H9 (cell line): ENCODE measurements at regions not wholly inside any gene's neighbourhood (a gene's known extent, or its start where the extent isn't known, plus 50 kb on each side); places are given as distances from the start of the nearest gene placed in this dataset.

Experiments
- DNase-seq: peaks from one replicate; pipeline ENCODE4 v3.0.0-alpha.2; 2017
- H2AFZ ChIP-seq: one replicate; pipeline ENCODE4 v1.6.1; 2013; ENCODE audit warnings: mild to moderate bottlenecking, low read length, control low read depth, moderate library complexity
- H2AK5ac ChIP-seq: 2 replicates; pipeline ENCODE4 v1.6.1; 2013; ENCODE audit warnings: low read length, control low read depth, mixed read lengths; ENCODE audit not compliant: insufficient read length
- H2BK120ac ChIP-seq: one replicate; pipeline ENCODE4 v1.6.1; 2013; ENCODE audit warnings: low read depth, mild to moderate bottlenecking, low read length, control low read depth, inconsistent platforms; ENCODE audit not compliant: poor library complexity, severe bottlenecking
- H2BK12ac ChIP-seq: 2 replicates; pipeline ENCODE4 v1.6.1; 2013; ENCODE audit warnings: low read length, control low read depth, mixed read lengths, low read depth; ENCODE audit not compliant: insufficient read length
- H2BK15ac ChIP-seq: 2 replicates; pipeline ENCODE4 v1.6.1; 2013; ENCODE audit warnings: low read depth, low read length, control low read depth
- H2BK20ac ChIP-seq: one replicate; pipeline ENCODE4 v1.6.1; 2013; ENCODE audit warnings: low read depth, mild to moderate bottlenecking, low read length, control low read depth, inconsistent platforms; ENCODE audit not compliant: poor library complexity, severe bottlenecking
- H2BK5ac ChIP-seq: 2 replicates; pipeline ENCODE4 v1.6.1; 2013; ENCODE audit warnings: low read length, control low read depth, mixed read lengths; ENCODE audit not compliant: insufficient read length
- H3K14ac ChIP-seq: 2 replicates; pipeline ENCODE4 v1.6.1; 2013; ENCODE audit warnings: low read length, control low read depth; ENCODE audit not compliant: insufficient read depth
- H3K18ac ChIP-seq: 2 replicates; pipeline ENCODE4 v1.6.1; 2013; ENCODE audit warnings: low read depth, mild to moderate bottlenecking, mixed read lengths, low read length, control low read depth; ENCODE audit not compliant: insufficient read length
- H3K23ac ChIP-seq: 2 replicates; pipeline ENCODE4 v1.6.1; 2013; ENCODE audit warnings: low read length, control low read depth, mixed read lengths, low read depth; ENCODE audit not compliant: insufficient read length
- H3K23me2 ChIP-seq: 2 replicates; pipeline ENCODE4 v1.6.1; 2013; ENCODE audit warnings: low read depth, mild to moderate bottlenecking, mixed read lengths, low read length, control low read depth; ENCODE audit not compliant: insufficient read length, poor library complexity, severe bottlenecking
- H3K27ac ChIP-seq: 2 replicates; pipeline ENCODE4 v1.5.1; 2013; ENCODE audit warnings: low read length, control low read depth, mixed read lengths, low read depth; ENCODE audit not compliant: insufficient read length
- H3K27me3 ChIP-seq: 2 replicates; pipeline ENCODE4 v1.6.1; 2013; ENCODE audit warnings: low read length, control low read depth, inconsistent platforms; ENCODE audit not compliant: insufficient read depth
- H3K4ac ChIP-seq: 2 replicates; pipeline ENCODE4 v1.6.1; 2013; ENCODE audit warnings: low read depth, mild to moderate bottlenecking, control low read depth, inconsistent platforms, low read length, moderate library complexity
- H3K4me1 ChIP-seq: 2 replicates; pipeline ENCODE4 v1.6.1; 2013; ENCODE audit warnings: low read length, control low read depth, inconsistent platforms; ENCODE audit not compliant: insufficient read depth
- H3K4me2 ChIP-seq: 2 replicates; pipeline ENCODE4 v1.6.1; 2013; ENCODE audit warnings: low read length, control low read depth, mixed read lengths; ENCODE audit not compliant: insufficient read length, insufficient read depth
- H3K56ac ChIP-seq: 2 replicates; pipeline ENCODE4 v1.6.1; 2013; ENCODE audit warnings: low read depth, mild to moderate bottlenecking, mixed read lengths, low read length, control low read depth; ENCODE audit not compliant: insufficient read length
- H3K79me1 ChIP-seq: 2 replicates; pipeline ENCODE4 v1.6.1; 2013; ENCODE audit warnings: low read depth, mild to moderate bottlenecking, moderate library complexity, low read length, control low read depth, inconsistent platforms; ENCODE audit not compliant: insufficient read depth, poor library complexity, severe bottlenecking
- H3K79me2 ChIP-seq: 2 replicates; pipeline ENCODE4 v1.6.1; 2013; ENCODE audit warnings: low read length, control low read depth, inconsistent platforms; ENCODE audit not compliant: insufficient read depth
- H3K9ac ChIP-seq: 2 replicates; pipeline ENCODE4 v1.6.1; 2013; ENCODE audit warnings: low read length, control low read depth, mixed read lengths; ENCODE audit not compliant: insufficient read length; ENCODE audit errors: extremely low read depth
- H3K9me3 ChIP-seq: one replicate; pipeline ENCODE4 v1.6.1; 2013; ENCODE audit warnings: low read depth, low read length, inconsistent platforms; ENCODE audit not compliant: control insufficient read depth
- H3T11ph ChIP-seq: one replicate; pipeline ENCODE4 v1.6.1; 2013; ENCODE audit warnings: mild to moderate bottlenecking, low read length, control low read depth, inconsistent platforms
- H4K20me1 ChIP-seq: one replicate; pipeline ENCODE4 v1.6.1; 2013; ENCODE audit not compliant: control insufficient read depth, insufficient read length, insufficient read depth
- H4K5ac ChIP-seq: 2 replicates; pipeline ENCODE4 v1.6.1; 2013; ENCODE audit warnings: low read depth, mild to moderate bottlenecking, mixed read lengths, low read length, control low read depth; ENCODE audit not compliant: insufficient read length
- H4K8ac ChIP-seq: replicated peaks from 2 replicates; pipeline ENCODE4 v1.6.1; 2013; ENCODE audit warnings: low read length, control low read depth, mixed read lengths, low read depth; ENCODE audit not compliant: insufficient read length
- H4K91ac ChIP-seq: 2 replicates; pipeline ENCODE4 v1.6.1; 2013; ENCODE audit warnings: low read depth, mild to moderate bottlenecking, moderate library complexity, mixed read lengths, low read length, control low read depth; ENCODE audit not compliant: insufficient read length
- H3K27ac Mint-ChIP-seq, 3 experiments: 2 replicates in 2 of 3; 3 replicates in 1 of 3; pipeline ENCODE4 v1.8.0; 2020 to 2021; ENCODE audit warnings: mixed read lengths in 3 of 3, mild to moderate bottlenecking in 1 of 3, moderate library complexity in 1 of 3
- H3K27me3 Mint-ChIP-seq: 2 replicates; pipeline ENCODE4 v1.8.0; 2021; ENCODE audit warnings: low read depth, mild to moderate bottlenecking, moderate library complexity, mixed read lengths
- H3K36me3 Mint-ChIP-seq, 3 experiments: 2 replicates in 2 of 3; 3 replicates in 1 of 3; pipeline ENCODE4 v1.8.0; 2020 to 2021; ENCODE audit warnings: low read depth in 3 of 3, mixed read lengths in 3 of 3; ENCODE audit not compliant: insufficient read depth in 1 of 3
- H3K4me1 Mint-ChIP-seq, 2 experiments: 2 replicates each; pipeline ENCODE4 v1.8.0; 2020; ENCODE audit warnings: mixed read lengths in 2 of 2
- H3K4me3 Mint-ChIP-seq, 2 experiments: 2 replicates in 1 of 2; 3 replicates in 1 of 2; pipeline ENCODE4 v1.8.0; 2020 to 2021; ENCODE audit warnings: mild to moderate bottlenecking in 2 of 2, mixed read lengths in 2 of 2, moderate library complexity in 1 of 2
- H3K9me3 Mint-ChIP-seq, 2 experiments: 2 replicates in 1 of 2; 3 replicates in 1 of 2; pipeline ENCODE4 v1.8.0; 2020; ENCODE audit warnings: mild to moderate bottlenecking in 2 of 2, mixed read lengths in 2 of 2, moderate library complexity in 1 of 2
- CTCF ChIP-seq: fragments of 200-600 bp; sonication (generic); conservative IDR thresholded peaks from 3 replicates; pipeline ENCODE4 v1.8.0; 2021; ENCODE audit warnings: antibody characterized with exemption, mild to moderate bottlenecking
- WGBS: extraction: QIAGEN DNeasy Blood & Tissue Kit; methylation state at CpG from one replicate; pipeline ENCODE4 v1.1.7; 2013; ENCODE audit warnings: missing lambda C conversion rate, low lambda C conversion rate, mixed read lengths; ENCODE audit not compliant: insufficient read length; ENCODE audit errors: extremely low coverage; 5-methylcytosine and 5-hydroxymethylcytosine counted together

- H4K8ac ChIP-seq = no peak overlapping the region
- H4K91ac ChIP-seq = no peak overlapping the region
- H3K79me2 ChIP-seq = no peaks in the 10 kb centered on the region
- no CpG with 5 or more reads among the region's 2 CpGs for WGBS
- H2BK12ac ChIP-seq = no peak overlapping the region
- H3K9me3 ChIP-seq = no peaks in the 10 kb centered on the region
- H2BK120ac ChIP-seq = no peak overlapping the region
- H2AFZ ChIP-seq = no peak overlapping the region
- no peak overlapping the region for H3K27ac ChIP-seq
- no peak overlapping the region for H3K18ac ChIP-seq
- TF ChIP-seq CTCF = no peak
- no peak overlapping the region for H3K9ac ChIP-seq
- H3K4me1 Mint-ChIP-seq = peaks cover 0 to under 1% of the 10 kb centered on the region in 2 experiments; a peak in 2 of 4 replicates
- H3T11ph ChIP-seq = no peak overlapping the region
- H4K5ac ChIP-seq = no peak overlapping the region
- no peaks in the 10 kb centered on the region for H4K20me1 ChIP-seq
- no peak overlapping the region for H3K4ac ChIP-seq
- H2BK5ac ChIP-seq = no peak overlapping the region
- H3K27me3 ChIP-seq = no peaks in the 10 kb centered on the region
- no peaks in the 10 kb centered on the region for H3K36me3 Mint-ChIP-seq
- no peaks in the 10 kb centered on the region for H3K9me3 Mint-ChIP-seq
- H2BK15ac ChIP-seq = no peak overlapping the region
- no peaks in the 10 kb centered on the region for H3K27me3 Mint-ChIP-seq
- no peak overlapping the region for H2BK20ac ChIP-seq
- no peak overlapping the region for H3K4me2 ChIP-seq
- no peak overlapping the region for H3K4me3 Mint-ChIP-seq
- H2AK5ac ChIP-seq = no peak overlapping the region
- no peaks in the 10 kb centered on the region for H3K23me2 ChIP-seq
- H3K79me1 ChIP-seq = no peaks in the 10 kb centered on the region
- no peak for DNase-seq
- H3K23ac ChIP-seq = no peak overlapping the region
- H3K27ac Mint-ChIP-seq = no peak overlapping the region
- H3K56ac ChIP-seq = no peak overlapping the region
- no peaks in the 10 kb centered on the region for H3K4me1 ChIP-seq
- no peak overlapping the region for H3K14ac ChIP-seq
Measured at GRCh38 chr12:11978726-11979384, 91.9 kb upstream of the BCL2L14 start.
